Mesodermal cell (in vitro differentiated cells): ENCODE measurements at regions not wholly inside any gene's neighbourhood (a gene's known extent, or its start where the extent isn't known, plus 50 kb on each side); places are given as distances from the start of the nearest gene placed in this dataset.
A peak's percentile ranks its signal among the peaks of the same experiment; 100 is the strongest.

ENCODE experiments used
- H3K27ac ChIP-seq: 2 replicates; pipeline ENCODE4 v1.7.0; 2013; ENCODE audit warnings: mild to moderate bottlenecking, low read depth, low read length, moderate library complexity; ENCODE audit not compliant: severe bottlenecking
- H3K36me3 ChIP-seq: 2 replicates; pipeline ENCODE4 v1.7.1; 2013; ENCODE audit warnings: mild to moderate bottlenecking, low read length, moderate library complexity; ENCODE audit not compliant: control insufficient read depth, insufficient read depth
- H3K4me1 ChIP-seq: one replicate; pipeline ENCODE4 v1.7.1; 2013; ENCODE audit warnings: mild to moderate bottlenecking, low read length; ENCODE audit not compliant: insufficient read depth, control insufficient read depth, poor library complexity, severe bottlenecking
- H3K4me3 ChIP-seq: 2 replicates; pipeline ENCODE4 v1.7.0; 2013; ENCODE audit warnings: low read length, control low read depth, mild to moderate bottlenecking; ENCODE audit not compliant: insufficient read depth, poor library complexity, severe bottlenecking; ENCODE audit errors: extremely low read depth
- H3K9me3 ChIP-seq: 2 replicates; pipeline ENCODE4 v1.7.1; 2013; ENCODE audit warnings: mild to moderate bottlenecking, low read length, moderate library complexity; ENCODE audit not compliant: control insufficient read depth
- WGBS, 2 experiments: methylation state at CpG; one replicate each; pipeline ENCODE4 v1.1.5; 2013; ENCODE audit warnings: missing lambda C conversion rate in 2 of 2; ENCODE audit not compliant: insufficient coverage in 2 of 2; 5-methylcytosine and 5-hydroxymethylcytosine counted together

DNA sequence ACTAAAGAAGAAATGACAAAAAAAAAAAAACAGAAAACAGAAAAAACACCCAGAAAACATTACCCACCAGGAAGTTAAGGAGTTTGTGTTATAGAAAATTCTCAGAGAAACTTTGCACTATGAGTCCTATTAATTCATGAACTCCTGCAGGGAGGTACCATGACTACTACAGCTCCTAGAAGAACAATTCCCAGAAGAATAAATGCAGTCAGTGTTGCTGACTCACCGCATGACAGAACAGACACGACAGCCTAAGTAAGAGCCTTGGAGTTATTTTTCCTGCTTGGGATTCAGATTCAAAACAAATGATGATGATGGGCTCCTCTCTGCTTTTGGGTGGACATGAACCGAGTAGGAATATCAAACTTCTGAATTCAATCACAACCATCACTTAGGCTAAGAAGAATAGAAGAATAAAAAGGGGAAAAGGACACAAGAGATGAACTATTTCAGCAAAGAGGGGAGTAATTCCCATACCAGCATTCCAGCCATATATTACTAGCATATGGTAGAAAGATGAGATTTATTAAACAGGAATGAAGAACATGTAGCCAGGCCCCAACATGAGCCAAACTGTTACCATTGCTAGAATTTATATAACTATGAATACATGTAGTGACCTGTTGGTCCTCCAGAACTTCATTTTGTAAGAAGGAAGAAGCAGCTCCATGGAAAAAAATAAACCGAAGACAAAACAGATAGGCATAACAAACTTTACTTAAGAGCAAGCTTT lies 209.6 kb upstream of the PDE4D start:
- Histone ChIP-seq H3K9me3 (no peaks in the 10 kb centered on the region), H3K27ac (peak overlapping the region; percentile 41)
- 67 to 100% methylated on average over 1 to 2 of the region's 4 CpGs for WGBS, 2 experiments

DNA sequence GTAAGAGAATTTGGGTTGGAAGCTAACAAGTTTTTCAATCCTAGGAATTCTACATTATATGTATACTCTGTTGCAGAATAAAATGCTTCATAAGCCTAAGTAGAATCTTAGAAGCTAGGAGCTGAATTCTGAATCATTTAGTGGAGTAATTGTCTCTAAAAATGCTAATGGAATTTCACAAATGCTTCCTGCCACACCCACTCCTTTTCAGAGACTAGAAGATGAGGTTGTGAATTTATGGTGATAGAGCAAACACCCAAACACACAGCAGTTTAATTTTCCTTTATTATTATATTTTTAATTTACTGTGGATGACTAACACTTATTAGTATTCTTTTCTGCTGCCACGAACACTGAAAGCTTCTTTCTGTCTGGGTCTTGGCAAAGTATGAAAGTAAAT lies 208.0 kb upstream of the PDE4D start:
- no peaks in the 10 kb centered on the region for H3K9me3 ChIP-seq
- H3K4me1 ChIP-seq, result no peaks in the 10 kb centered on the region
- no peak overlapping the region for H3K4me3 ChIP-seq
- no peak overlapping the region for H3K27ac ChIP-seq
- H3K36me3 ChIP-seq, result no peaks in the 10 kb centered on the region
- no CpG with 5 or more reads among the region's 1 CpG for WGBS, 2 experiments

More for the DNA sequence above, 209.6 kb upstream of the PDE4D start:
- Histone ChIP-seq H3K4me1 (no peaks in the 10 kb centered on the region), H3K36me3 (no peaks in the 10 kb centered on the region), H3K4me3 (no peak overlapping the region)

DNA sequence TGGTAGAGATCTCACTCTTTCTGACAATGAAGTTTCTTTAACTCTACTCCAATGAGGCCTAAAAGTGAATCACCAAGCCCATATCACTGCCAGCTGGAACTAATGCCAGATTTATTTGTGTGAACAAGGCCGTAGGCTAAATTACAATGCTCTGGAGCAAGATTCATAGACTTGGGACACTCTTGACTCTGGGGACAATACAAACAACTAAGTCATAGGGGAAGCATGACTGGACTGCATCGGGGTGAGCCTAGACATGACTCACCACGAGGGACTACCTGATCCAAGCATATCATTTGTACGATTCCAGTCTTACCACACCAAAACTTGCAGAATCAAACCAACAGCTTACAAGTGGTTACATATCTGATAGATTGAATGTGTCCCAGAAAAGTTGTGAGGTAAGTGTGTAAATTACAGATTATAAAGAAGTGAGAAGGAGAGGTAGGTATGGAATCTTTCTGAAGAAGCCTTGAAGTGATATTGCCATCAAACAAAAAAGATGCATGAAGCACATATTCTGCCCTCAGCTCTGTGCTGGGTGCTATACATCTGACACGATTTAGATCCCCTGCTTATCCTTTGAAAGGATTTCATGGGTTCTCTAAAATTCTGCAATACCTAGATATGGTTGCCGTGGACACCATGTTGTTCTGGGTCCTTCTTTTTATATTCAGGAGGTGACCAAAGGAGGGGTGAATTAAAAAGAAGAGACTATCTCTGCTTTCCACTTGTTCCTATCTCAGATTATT lies 199.3 kb upstream of the PDE4D start:
- Histone ChIP-seq H3K27ac (no peak overlapping the region), H3K4me1 (no peaks in the 10 kb centered on the region), H3K4me3 (no peak overlapping the region), H3K36me3 (no peaks in the 10 kb centered on the region), H3K9me3 (no peaks in the 10 kb centered on the region)
- 87 to 93% methylated on average over 3 of the region's 6 CpGs for WGBS, 2 experiments

DNA sequence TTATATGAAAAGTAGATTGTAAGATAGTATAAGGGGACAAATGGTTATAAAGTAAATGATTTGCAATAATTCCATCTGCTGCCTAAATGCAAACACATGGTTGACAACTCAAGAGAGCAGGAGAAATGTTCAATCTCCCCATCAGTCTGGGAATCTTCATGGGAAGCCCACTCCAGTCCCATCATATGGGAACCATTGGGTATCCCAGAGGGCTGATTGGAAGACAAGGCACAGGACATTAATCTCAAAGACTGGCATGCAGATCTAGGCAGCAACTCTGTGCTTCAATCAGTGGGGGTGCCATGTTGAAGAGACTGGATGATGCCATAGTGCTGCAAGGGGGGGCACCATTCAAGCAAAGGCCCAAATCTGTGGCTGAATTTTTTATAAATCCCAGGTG lies 193.1 kb upstream of the PDE4D start:
- Histone ChIP-seq H3K27ac (no peak overlapping the region), H3K36me3 (no peaks in the 10 kb centered on the region)

DNA sequence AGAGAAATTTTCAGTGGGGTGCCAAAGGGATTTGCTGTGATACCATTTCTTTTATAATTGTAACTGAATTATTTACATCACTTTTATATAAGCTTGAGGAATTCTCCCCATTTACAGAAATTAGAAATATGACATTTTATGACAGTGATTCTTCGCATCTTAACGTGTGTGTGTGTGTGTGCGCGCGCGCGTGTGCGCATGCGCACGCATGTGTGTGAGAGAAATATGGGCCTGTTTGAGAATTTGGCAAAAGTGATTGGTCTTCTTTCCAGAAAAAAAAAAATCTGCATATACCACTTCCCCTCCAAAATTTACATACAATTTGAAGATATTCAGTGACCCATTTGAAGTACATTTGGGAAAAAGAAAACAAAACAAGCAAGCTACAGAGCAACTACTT lies 190.7 kb upstream of the PDE4D start:
- WGBS, 2 experiments, result 100% methylated on average over 8 of the region's 10 CpGs; no CpG with 5 or more reads in 1 of the 2 experiments
- H3K4me1 ChIP-seq, result no peaks in the 10 kb centered on the region
- no peaks in the 10 kb centered on the region for H3K36me3 ChIP-seq
- H3K27ac ChIP-seq, result no peak overlapping the region
- no peak overlapping the region for H3K4me3 ChIP-seq
- no peaks in the 10 kb centered on the region for H3K9me3 ChIP-seq

More for the DNA sequence above, 193.1 kb upstream of the PDE4D start:
- Histone ChIP-seq H3K9me3 (no peaks in the 10 kb centered on the region), H3K4me3 (no peak overlapping the region), H3K4me1 (no peaks in the 10 kb centered on the region)

DNA sequence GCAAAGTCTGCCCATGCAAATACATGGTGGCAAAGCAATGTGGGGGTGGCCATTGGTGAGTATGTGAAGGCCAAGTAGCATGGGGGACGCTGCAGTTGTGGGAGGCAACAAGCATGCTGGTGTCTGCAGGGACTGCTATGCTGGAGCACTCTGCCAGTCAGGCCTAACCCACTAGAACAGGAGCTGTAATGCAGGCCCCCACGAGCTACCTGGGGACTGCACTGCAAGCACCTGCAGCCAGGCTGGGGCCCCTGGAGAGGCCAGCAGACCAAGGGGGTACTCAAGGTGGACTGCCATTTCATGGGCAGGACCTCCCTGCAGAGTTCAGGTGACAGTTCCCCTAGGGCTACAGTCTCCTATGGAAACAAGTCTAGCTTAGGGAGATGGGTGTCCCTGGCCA lies 183.8 kb upstream of the PDE4D start:
- no peaks in the 10 kb centered on the region for H3K9me3 ChIP-seq
- H3K4me3 ChIP-seq, result no peak overlapping the region
- H3K27ac ChIP-seq, result no peak overlapping the region
- WGBS, 2 experiments, result 73 to 100% methylated on average over 2 of the region's 2 CpGs
- H3K4me1 ChIP-seq, result no peaks in the 10 kb centered on the region
- no peaks in the 10 kb centered on the region for H3K36me3 ChIP-seq

DNA sequence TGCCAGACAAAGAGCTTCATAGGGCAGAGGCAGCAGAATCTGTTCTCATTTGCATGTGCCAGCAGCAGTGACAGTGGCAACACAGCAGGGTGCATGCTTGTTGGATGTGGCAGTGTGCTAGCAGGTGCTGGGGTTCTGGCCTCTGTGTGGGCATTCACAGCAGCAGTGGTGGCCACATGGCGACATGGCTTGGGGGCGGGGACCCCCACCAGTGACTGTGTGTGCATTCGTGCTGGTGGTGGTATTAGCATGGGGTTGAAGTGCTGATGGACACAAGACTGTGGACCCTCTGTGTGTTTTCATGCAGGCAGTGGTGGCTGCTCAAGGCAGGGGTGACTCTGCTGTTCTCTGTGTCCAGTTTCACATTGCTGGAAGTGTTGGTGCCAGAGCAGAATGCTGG lies 183.2 kb upstream of the PDE4D start:
- Histone ChIP-seq H3K27ac (no peak overlapping the region), H3K9me3 (no peaks in the 10 kb centered on the region), H3K4me1 (no peaks in the 10 kb centered on the region), H3K4me3 (no peak overlapping the region), H3K36me3 (no peaks in the 10 kb centered on the region)
- 80 to 100% methylated on average over 3 of the region's 3 CpGs for WGBS, 2 experiments

DNA sequence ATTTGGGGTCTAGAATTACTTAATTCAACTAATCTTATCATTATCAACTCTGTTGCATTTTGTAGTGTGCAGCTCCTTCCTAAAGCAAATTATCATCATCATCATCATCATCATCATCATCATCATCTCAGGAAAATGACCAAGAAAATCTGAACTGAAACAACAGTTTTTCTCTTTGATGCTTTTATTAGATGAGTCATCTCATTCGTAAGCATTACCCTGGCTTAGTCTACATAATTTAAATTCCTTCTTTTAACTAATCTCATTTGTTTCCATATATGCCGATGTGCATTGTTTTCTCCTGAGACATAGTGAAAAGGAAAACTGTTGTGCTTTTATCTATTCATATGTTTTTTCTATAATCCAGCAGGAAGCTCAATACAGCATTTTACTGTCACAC lies 173.0 kb upstream of the PDE4D start:
- H3K9me3 ChIP-seq, result no peaks in the 10 kb centered on the region
- H3K27ac ChIP-seq, result no peak overlapping the region
- WGBS, 2 experiments, result no CpG with 5 or more reads among the region's 2 CpGs
- no peak overlapping the region for H3K4me3 ChIP-seq
- no peaks in the 10 kb centered on the region for H3K4me1 ChIP-seq
- no peaks in the 10 kb centered on the region for H3K36me3 ChIP-seq

DNA sequence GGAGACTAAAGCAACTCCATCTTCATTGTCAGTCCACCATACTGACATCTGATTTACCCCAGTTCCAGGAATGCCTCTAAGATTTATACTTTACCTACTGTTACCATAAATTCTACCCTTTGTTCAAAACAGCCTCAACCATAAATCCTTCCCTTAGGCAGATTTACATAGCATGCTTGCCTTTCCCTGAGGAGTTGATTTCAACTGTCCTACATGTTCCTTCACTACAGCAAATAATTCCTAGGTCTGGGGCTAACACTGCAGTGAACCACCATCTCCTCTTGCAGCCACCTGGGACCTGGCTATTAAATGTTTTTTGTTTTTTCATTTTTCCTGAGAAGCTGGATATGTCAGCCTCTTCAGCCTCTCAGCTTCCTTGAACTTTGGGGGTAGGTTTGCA lies 166.9 kb upstream of the PDE4D start:
- no peaks in the 10 kb centered on the region for H3K36me3 ChIP-seq
- no peaks in the 10 kb centered on the region for H3K9me3 ChIP-seq
- no peak overlapping the region for H3K27ac ChIP-seq
- H3K4me1 ChIP-seq, result no peaks in the 10 kb centered on the region
- no peak overlapping the region for H3K4me3 ChIP-seq

DNA sequence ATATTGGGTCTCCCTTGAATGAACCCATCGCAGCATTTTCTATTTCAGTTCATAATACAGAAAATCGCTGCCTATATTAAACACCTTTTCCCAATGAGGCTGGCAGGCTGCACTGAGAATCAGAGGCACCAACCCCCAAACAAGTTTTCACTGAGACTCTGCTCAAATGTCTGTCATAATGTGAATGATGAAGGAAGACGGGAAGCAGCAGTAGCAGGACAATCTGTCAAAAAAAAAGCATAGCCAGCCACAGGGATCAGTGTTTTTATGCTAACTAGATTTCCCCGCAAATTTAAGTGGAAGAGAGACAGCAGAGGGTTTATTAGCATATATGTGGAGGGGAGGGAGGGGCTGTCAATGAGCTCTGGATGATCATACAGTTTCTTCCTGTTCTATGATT lies 162.7 kb upstream of the PDE4D start:
- Histone ChIP-seq H3K36me3 (no peaks in the 10 kb centered on the region), H3K4me3 (no peak overlapping the region), H3K4me1 (no peaks in the 10 kb centered on the region), H3K27ac (no peak overlapping the region), H3K9me3 (no peaks in the 10 kb centered on the region)
- WGBS, 2 experiments, result 53 to 80% methylated on average over 2 of the region's 4 CpGs

DNA sequence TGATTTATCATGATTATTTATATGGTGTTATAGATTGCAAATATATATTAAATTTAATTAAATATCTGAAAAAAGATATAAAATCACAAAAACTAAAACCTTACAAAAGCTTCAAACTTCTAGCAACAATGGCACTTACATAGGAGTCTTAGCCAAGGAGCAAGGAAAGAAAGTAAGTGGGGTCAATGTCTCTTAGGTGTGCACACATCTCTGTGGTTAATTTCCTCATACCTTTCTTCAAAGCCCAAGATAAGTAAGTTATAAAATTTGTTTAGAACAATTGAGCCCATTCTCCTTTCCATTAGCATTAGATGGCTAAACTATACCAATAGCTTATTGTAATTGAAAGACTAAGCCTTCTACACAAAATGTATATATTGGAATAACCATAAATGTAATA lies 161.6 kb upstream of the PDE4D start:
- Histone ChIP-seq H3K4me1 (no peaks in the 10 kb centered on the region), H3K9me3 (no peaks in the 10 kb centered on the region), H3K4me3 (no peak overlapping the region), H3K36me3 (no peaks in the 10 kb centered on the region), H3K27ac (no peak overlapping the region)
